Mesothelial cell of epicardium (in vitro differentiated cells): ENCODE measurements at regions not wholly inside any gene's neighbourhood (a gene's known extent, or its start where the extent isn't known, plus 50 kb on each side); places are given as distances from the start of the nearest gene placed in this dataset.
A peak's percentile ranks its signal among the peaks of the same experiment; 100 is the strongest.

ENCODE experiments used
- DNase-seq, 2 experiments: peaks; one replicate each; pipeline ENCODE4 v3.0.0; 2021; ENCODE audit warnings: low spot score in 2 of 2; ENCODE audit not compliant: unreplicated experiment in 2 of 2
- H3K27ac Mint-ChIP-seq: 2 replicates; pipeline ENCODE4 v1.8.0; 2021; ENCODE audit warnings: mixed read lengths
- H3K27me3 Mint-ChIP-seq: 2 replicates; pipeline ENCODE4 v1.8.0; 2021; ENCODE audit warnings: low read depth, mixed read lengths
- H3K36me3 Mint-ChIP-seq: 2 replicates; pipeline ENCODE4 v1.8.0; 2021; ENCODE audit warnings: mixed read lengths
- H3K4me1 Mint-ChIP-seq: 2 replicates; pipeline ENCODE4 v1.8.0; 2021; ENCODE audit warnings: mixed read lengths
- H3K4me3 Mint-ChIP-seq: 2 replicates; pipeline ENCODE4 v1.8.0; 2021; ENCODE audit warnings: mild to moderate bottlenecking, moderate library complexity, mixed read lengths
- H3K9me3 Mint-ChIP-seq: 2 replicates; pipeline ENCODE4 v1.8.0; 2021; ENCODE audit warnings: mixed read lengths
- CTCF ChIP-seq: fragments of 200-600 bp; sonication (generic); IDR thresholded peaks from one replicate; pipeline ENCODE4 v1.5.0; 2021; ENCODE audit warnings: antibody characterized with exemption; ENCODE audit not compliant: unreplicated experiment

- peaks cover 20% of the 10 kb centered on the region for H3K9me3 Mint-ChIP-seq
- no peak for DNase-seq
- no peak for TF ChIP-seq CTCF
- H3K27ac Mint-ChIP-seq, result peak overlapping the region; percentile 10
- no peak overlapping the region for H3K4me3 Mint-ChIP-seq
- peaks cover 4% of the 10 kb centered on the region for H3K36me3 Mint-ChIP-seq
- H3K4me1 Mint-ChIP-seq, result peaks cover 13% of the 10 kb centered on the region
- no peaks in the 10 kb centered on the region for H3K27me3 Mint-ChIP-seq
Observed at GRCh38 chr13:50299546-50300249, 284.5 kb downstream of the KCNRG start.

GRCh38 chr13:50303963-50304721 lies 288.9 kb downstream of the KCNRG start:
- peaks cover 3% of the 10 kb centered on the region for H3K36me3 Mint-ChIP-seq
- no peak overlapping the region for H3K4me3 Mint-ChIP-seq
- H3K27ac Mint-ChIP-seq, result no peak overlapping the region
- H3K9me3 Mint-ChIP-seq, result peaks cover 27% of the 10 kb centered on the region
- no peak for DNase-seq
- peaks cover 11% of the 10 kb centered on the region for H3K4me1 Mint-ChIP-seq
- TF ChIP-seq CTCF, result no peak
- H3K27me3 Mint-ChIP-seq, result no peaks in the 10 kb centered on the region

- Mint-ChIP-seq H3K27me3 (no peaks in the 10 kb centered on the region), H3K4me1 (peaks cover 15% of the 10 kb centered on the region), H3K4me3 (no peak overlapping the region), H3K9me3 (peaks cover 27% of the 10 kb centered on the region), H3K36me3 (peaks cover 3% of the 10 kb centered on the region), H3K27ac (no peak overlapping the region)
- DNase-seq, result no peak
- TF ChIP-seq CTCF, result no peak
Observed at GRCh38 chr13:50306156-50306555, 290.9 kb downstream of the KCNRG start.

- no peaks in the 10 kb centered on the region for H3K27me3 Mint-ChIP-seq
- H3K36me3 Mint-ChIP-seq, result peaks cover 3% of the 10 kb centered on the region
- no peak for TF ChIP-seq CTCF
- H3K27ac Mint-ChIP-seq, result peak overlapping the region; percentile 85
- H3K4me3 Mint-ChIP-seq, result no peak overlapping the region
- peaks cover 28% of the 10 kb centered on the region for H3K4me1 Mint-ChIP-seq
- DNase-seq, result no peak
- H3K9me3 Mint-ChIP-seq, result peaks cover 24% of the 10 kb centered on the region
Observed at GRCh38 chr13:50309318-50309717, 294.1 kb downstream of the KCNRG start.

- no peak for DNase-seq
- Mint-ChIP-seq H3K36me3 (peaks cover 3% of the 10 kb centered on the region), H3K27me3 (no peaks in the 10 kb centered on the region)
Observed at GRCh38 chr13:50309882-50310594, 294.8 kb downstream of the KCNRG start.

More at GRCh38 chr13:50309882-50310594, 294.8 kb downstream of the KCNRG start:
- Mint-ChIP-seq H3K4me3 (no peak overlapping the region), H3K4me1 (peaks cover 28% of the 10 kb centered on the region), H3K27ac (no peak overlapping the region), H3K9me3 (peaks cover 17% of the 10 kb centered on the region)
- TF ChIP-seq CTCF, result no peak
